Esophagus squamous epithelium (tissue), 4 donors: ENCODE measurements at regions not wholly inside any gene's neighbourhood (a gene's known extent, or its start where the extent isn't known, plus 50 kb on each side); places are given as distances from the start of the nearest gene placed in this dataset.

Source experiments
- POLR2A ChIP-seq, 4 donors: fragments of 450-650 bp; IDR thresholded peaks; one replicate each; pipeline ENCODE4 v1.6.1; 2017; ENCODE audit warnings: antibody characterized with exemption in 4 of 4, mild to moderate bottlenecking in 4 of 4, moderate library complexity in 3 of 4
- TF ChIP-seq, protein P1 (sequence below), 6 experiments: fragments of 450-650 bp in 4 of 6; fragments of 200-600 bp in 2 of 6; sonication (generic) in 2 of 6; IDR thresholded peaks; one replicate each; pipeline ENCODE4 v1.5.1; 2016 to 2019; ENCODE audit warnings: antibody characterized with exemption in 6 of 6, mild to moderate bottlenecking in 4 of 6, moderate library complexity in 4 of 6

DNA sequence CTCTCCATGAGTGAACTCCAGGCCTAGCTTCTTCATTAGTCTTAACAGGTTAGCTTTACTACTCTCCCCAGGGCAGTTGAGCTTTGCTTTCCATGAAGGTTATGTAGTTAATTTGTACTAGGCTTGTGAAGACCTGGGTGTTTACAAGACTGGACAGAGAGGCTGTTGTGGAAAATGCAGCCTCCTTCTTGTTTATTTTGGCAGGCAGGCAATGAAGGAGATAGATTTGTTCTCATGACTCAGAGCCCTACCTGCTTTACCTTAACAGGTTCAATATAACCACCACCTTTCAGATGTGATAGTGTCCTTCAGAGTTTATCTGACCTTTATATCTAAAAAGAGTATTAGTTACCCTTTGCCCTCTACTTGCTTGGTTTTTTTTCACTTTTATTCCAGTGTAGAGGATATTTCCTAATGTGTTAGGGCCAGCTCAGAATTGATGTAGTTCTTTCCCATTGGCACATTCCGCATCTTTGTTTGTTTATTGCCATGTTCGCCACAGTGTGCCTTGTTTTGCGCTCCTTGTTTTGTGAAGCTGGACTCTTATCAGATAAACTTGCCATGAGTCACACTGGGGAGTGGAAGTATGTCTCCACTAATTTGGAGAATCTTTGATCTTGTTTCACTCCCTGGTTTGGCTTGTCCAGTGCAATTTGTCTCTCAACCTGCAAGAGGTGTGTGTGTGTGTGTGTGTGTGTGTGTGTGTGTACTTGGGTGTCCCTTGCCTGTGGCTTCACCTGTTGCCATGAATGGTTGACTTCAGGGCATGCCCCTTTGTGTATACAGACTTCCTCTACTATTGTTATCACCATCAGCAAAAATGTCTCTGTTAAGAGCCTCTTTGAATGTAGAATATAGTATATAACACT, 87.4 kb upstream of the MACF1 start:
- TF ChIP-seq, protein P1, sequence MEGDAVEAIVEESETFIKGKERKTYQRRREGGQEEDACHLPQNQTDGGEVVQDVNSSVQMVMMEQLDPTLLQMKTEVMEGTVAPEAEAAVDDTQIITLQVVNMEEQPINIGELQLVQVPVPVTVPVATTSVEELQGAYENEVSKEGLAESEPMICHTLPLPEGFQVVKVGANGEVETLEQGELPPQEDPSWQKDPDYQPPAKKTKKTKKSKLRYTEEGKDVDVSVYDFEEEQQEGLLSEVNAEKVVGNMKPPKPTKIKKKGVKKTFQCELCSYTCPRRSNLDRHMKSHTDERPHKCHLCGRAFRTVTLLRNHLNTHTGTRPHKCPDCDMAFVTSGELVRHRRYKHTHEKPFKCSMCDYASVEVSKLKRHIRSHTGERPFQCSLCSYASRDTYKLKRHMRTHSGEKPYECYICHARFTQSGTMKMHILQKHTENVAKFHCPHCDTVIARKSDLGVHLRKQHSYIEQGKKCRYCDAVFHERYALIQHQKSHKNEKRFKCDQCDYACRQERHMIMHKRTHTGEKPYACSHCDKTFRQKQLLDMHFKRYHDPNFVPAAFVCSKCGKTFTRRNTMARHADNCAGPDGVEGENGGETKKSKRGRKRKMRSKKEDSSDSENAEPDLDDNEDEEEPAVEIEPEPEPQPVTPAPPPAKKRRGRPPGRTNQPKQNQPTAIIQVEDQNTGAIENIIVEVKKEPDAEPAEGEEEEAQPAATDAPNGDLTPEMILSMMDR (IDR thresholded peaks at IDR 0.05) = no peak
- no peak for TF ChIP-seq POLR2A (IDR thresholded peaks at IDR 0.05)
